ENCODE measurements at regions not wholly inside any gene's neighbourhood (a gene's known extent, or its start where the extent isn't known, plus 50 kb on each side); places are given as distances from the start of the nearest gene placed in this dataset.

GRCh38 chrX:79645749-79646148 lies 278.6 kb upstream of the ITM2A start:
- no peak for DNase-seq

- DNase-seq: no peak
These were observed 264.4 kb upstream of the ITM2A start for GRCh38 chrX:79631526-79631925.

GRCh38 chrX:79630033-79631009 lies 263.2 kb upstream of the ITM2A start:
- DNase-seq: no peak

- DNase-seq: no peak
These were observed 256.1 kb upstream of the ITM2A start for GRCh38 chrX:79623098-79623762.

GRCh38 chrX:79618280-79618679 lies 251.1 kb upstream of the ITM2A start:
- no peak for DNase-seq

- DNase-seq: no peak
These were observed 237.2 kb upstream of the ITM2A start for GRCh38 chrX:79604364-79604763.

GRCh38 chrX:79601341-79602131 lies 234.4 kb upstream of the ITM2A start:
- no peak for DNase-seq

- DNase-seq: no peak
These were observed 225.1 kb upstream of the ITM2A start for GRCh38 chrX:79592259-79592658.

- no peak for DNase-seq
These were observed 221.1 kb upstream of the ITM2A start for GRCh38 chrX:79588233-79588632.

GRCh38 chrX:79573760-79574159 lies 206.6 kb upstream of the ITM2A start:
- no peak for DNase-seq

GRCh38 chrX:79572566-79572965 lies 205.4 kb upstream of the ITM2A start:
- DNase-seq: no peak

- no peak for DNase-seq
These were observed 203.5 kb upstream of the ITM2A start for GRCh38 chrX:79570524-79571240.

GRCh38 chrX:79568309-79568708 lies 201.2 kb upstream of the ITM2A start:
- DNase-seq: no peak

GRCh38 chrX:79564362-79564761 lies 197.2 kb upstream of the ITM2A start:
- DNase-seq: no peak

- no peak for DNase-seq
These were observed 192.2 kb upstream of the ITM2A start for GRCh38 chrX:79559290-79559689.

GRCh38 chrX:79557212-79557611 lies 190.1 kb upstream of the ITM2A start:
- no peak for DNase-seq

- DNase-seq: peak; percentile 0
These were observed 189.7 kb upstream of the ITM2A start for GRCh38 chrX:79556800-79557199.

- DNase-seq: no peak
These were observed 163.4 kb upstream of the ITM2A start for GRCh38 chrX:79530310-79531108.

- DNase-seq: peak; percentile 8
These were observed 157.5 kb upstream of the ITM2A start for GRCh38 chrX:79524642-79525041.

GRCh38 chrX:79515529-79515928 lies 148.4 kb upstream of the ITM2A start:
- DNase-seq: no peak

GRCh38 chrX:79511799-79512198 lies 144.7 kb upstream of the ITM2A start:
- no peak for DNase-seq

GRCh38 chrX:79506001-79506400 lies 138.9 kb upstream of the ITM2A start:
- no peak for DNase-seq
